Muscle layer of duodenum (tissue), 2 donors: ENCODE measurements at regions not wholly inside any gene's neighbourhood (a gene's known extent, or its start where the extent isn't known, plus 50 kb on each side); places are given as distances from the start of the nearest gene placed in this dataset.

ENCODE experiments used
- H3K27ac ChIP-seq: one replicate; pipeline ENCODE4 v1.7.0; 2013; ENCODE audit warnings: mild to moderate bottlenecking, low read length
- H3K27me3 ChIP-seq: one replicate; pipeline ENCODE4 v1.7.0; 2013; ENCODE audit warnings: low read depth, mild to moderate bottlenecking, control low read depth, low read length
- H3K36me3 ChIP-seq, 2 donors: one replicate each; pipeline ENCODE4 v1.7.0; 2013; ENCODE audit warnings: low read length in 2 of 2, control low read depth in 1 of 2, mild to moderate bottlenecking in 1 of 2; ENCODE audit not compliant: insufficient read depth in 2 of 2, control insufficient read depth in 1 of 2
- H3K4me1 ChIP-seq, 2 donors: one replicate each; pipeline ENCODE4 v1.7.0; 2013; ENCODE audit warnings: low read length in 2 of 2, mild to moderate bottlenecking in 2 of 2, control low read depth in 1 of 2, moderate library complexity in 1 of 2; ENCODE audit not compliant: insufficient read depth in 2 of 2, control insufficient read depth in 1 of 2
- H3K4me3 ChIP-seq, 2 donors: one replicate each; pipeline ENCODE4 v1.7.0; 2013; ENCODE audit warnings: low read length in 2 of 2, low read depth in 1 of 2, mild to moderate bottlenecking in 1 of 2
- H3K9me3 ChIP-seq, 2 donors: one replicate each; pipeline ENCODE4 v1.7.0; 2013; ENCODE audit warnings: low read length in 2 of 2, control low read depth in 1 of 2, mild to moderate bottlenecking in 1 of 2; ENCODE audit not compliant: control insufficient read depth in 1 of 2
- donor health status: healthy.

DNA sequence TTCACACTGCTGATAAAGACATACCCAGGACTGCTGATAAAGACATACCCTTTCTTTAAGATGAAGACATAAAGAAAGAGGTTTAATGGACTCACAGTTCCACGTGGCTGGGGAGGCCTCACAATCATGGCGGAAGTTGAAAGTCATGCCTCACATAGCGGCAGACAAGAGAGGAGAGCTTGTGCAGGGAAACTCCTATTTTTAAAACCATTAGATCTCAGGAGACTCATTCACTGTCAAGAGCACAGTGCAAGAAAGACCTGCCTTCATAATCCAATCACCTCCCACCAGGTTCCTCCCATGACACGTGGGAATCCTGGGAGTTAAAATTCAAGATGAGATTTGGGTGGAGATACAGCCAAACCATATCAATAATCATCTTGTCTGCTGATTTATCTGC, 278.1 kb downstream of the SLC6A15 start:
- Histone ChIP-seq H3K9me3 (no peaks in the 10 kb centered on the region), H3K36me3 (no peaks in the 10 kb centered on the region), H3K4me1 (no peaks in the 10 kb centered on the region), H3K27me3 (no peaks in the 10 kb centered on the region), H3K27ac (no peak overlapping the region), H3K4me3 (no peak overlapping the region)

DNA sequence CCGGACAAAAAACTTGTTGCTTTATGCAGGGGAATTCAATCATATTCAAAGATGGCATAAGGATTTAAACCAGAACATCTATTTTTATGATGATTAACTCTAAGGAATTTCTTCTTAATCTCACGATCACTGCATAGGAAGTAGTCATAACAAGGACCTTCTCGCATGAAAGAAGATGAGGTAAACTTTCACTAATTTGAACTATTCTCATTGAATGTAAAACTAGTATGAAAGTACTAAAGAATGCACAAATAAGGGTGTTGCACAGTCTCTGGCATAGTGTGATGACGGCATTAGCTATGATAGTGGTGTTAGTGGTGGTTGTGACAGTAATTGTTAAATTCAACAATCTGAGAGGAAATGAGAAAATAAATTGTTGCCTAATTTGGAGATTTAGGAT, 280.0 kb downstream of the SLC6A15 start:
- H3K4me1 ChIP-seq: no peaks in the 10 kb centered on the region
- no peak overlapping the region for H3K27ac ChIP-seq
- no peak overlapping the region for H3K4me3 ChIP-seq
- no peaks in the 10 kb centered on the region for H3K9me3 ChIP-seq
- no peaks in the 10 kb centered on the region for H3K27me3 ChIP-seq
- no peaks in the 10 kb centered on the region for H3K36me3 ChIP-seq

DNA sequence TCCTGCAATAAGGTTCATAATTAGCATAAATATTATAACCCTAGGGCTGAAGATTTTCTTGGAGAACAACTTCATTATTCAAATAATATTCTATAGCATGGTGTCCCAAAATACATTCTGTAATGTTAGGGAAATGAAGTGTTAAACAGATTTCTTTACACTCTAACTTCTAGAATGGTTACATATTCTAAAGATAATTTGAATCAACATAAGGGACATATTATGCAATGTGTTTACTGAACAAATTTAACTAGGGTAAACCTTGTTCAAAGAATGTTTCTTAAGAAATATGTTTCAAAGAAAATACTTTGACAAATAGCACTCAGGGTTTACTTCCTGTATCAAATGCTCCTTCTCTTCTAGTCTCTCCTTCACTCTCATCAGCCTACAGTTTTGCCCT, 281.6 kb downstream of the SLC6A15 start:
- Histone ChIP-seq H3K27ac (no peak overlapping the region), H3K9me3 (no peaks in the 10 kb centered on the region), H3K4me1 (no peaks in the 10 kb centered on the region), H3K27me3 (no peaks in the 10 kb centered on the region), H3K4me3 (no peak overlapping the region), H3K36me3 (no peaks in the 10 kb centered on the region)

DNA sequence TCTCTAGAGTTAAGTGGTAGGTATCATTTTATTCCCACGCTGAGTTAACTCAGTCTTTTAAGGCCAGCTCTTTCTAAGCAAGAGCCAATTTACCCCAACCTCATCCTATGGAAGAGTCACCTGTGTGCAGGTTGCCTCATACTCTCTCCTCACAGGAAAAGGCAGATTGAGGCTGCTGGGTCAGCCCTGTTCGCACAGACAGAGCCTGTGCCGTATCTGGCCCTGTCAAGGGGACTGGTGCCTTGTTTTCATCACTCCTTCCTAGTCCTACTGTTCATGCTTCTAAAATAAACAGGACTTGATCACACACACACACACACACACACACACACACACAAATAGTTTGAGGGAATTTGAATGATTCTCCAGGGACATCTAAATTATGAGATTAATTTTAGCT, 285.0 kb downstream of the SLC6A15 start:
- Histone ChIP-seq H3K4me1 (no peaks in the 10 kb centered on the region), H3K27me3 (no peaks in the 10 kb centered on the region), H3K36me3 (no peaks in the 10 kb centered on the region), H3K4me3 (no peak overlapping the region), H3K9me3 (no peaks in the 10 kb centered on the region), H3K27ac (no peak overlapping the region)

DNA sequence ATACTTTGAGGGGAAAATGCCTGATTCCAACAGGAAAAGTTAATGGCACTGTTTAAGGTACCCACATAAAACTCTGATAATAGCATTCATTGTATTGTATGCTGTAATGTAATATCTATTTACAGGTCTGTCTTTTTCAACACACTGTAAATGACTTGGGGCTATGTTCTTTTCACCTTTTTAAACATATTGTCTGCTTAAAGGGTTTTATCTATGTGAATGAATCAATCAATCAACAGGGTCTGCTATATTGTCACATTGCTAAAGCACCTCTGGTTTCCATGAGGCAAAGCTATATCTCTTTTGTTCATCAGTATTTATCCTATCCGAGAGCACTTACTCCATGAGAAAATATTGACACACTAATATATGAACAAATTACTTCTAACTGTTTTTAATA, 288.0 kb downstream of the SLC6A15 start:
- Histone ChIP-seq H3K27me3 (no peaks in the 10 kb centered on the region), H3K4me3 (no peak overlapping the region), H3K9me3 (no peaks in the 10 kb centered on the region), H3K4me1 (no peaks in the 10 kb centered on the region), H3K36me3 (no peaks in the 10 kb centered on the region), H3K27ac (no peak overlapping the region)

DNA sequence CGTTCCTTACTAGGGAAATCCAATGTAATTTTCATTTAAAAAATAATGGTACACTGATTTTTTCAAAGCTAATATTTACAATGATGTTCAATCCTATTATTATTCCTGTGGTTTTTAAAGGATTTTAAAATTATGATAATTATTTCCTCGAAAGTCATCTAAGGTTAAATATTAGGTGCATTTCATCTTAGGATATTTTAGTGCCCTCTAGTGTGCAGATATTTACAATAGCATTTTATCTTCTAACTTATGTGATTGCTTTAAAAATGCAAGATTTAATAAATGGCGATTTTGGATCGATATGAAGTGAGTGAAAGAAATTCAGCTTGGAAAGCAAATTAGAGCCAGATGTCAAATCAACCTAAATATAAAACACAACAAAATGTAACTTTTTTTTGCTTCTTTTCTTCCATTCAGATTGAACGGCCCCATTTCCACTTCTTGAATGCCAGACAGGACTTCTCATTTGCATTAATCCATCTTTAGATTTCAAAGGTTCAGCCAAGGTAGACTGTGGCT, 293.5 kb downstream of the SLC6A15 start:
- H3K4me1 ChIP-seq: no peaks in the 10 kb centered on the region
- no peaks in the 10 kb centered on the region for H3K36me3 ChIP-seq
- no peak overlapping the region for H3K4me3 ChIP-seq
- H3K27me3 ChIP-seq: no peaks in the 10 kb centered on the region
- H3K9me3 ChIP-seq: no peaks in the 10 kb centered on the region
- no peak overlapping the region for H3K27ac ChIP-seq

DNA sequence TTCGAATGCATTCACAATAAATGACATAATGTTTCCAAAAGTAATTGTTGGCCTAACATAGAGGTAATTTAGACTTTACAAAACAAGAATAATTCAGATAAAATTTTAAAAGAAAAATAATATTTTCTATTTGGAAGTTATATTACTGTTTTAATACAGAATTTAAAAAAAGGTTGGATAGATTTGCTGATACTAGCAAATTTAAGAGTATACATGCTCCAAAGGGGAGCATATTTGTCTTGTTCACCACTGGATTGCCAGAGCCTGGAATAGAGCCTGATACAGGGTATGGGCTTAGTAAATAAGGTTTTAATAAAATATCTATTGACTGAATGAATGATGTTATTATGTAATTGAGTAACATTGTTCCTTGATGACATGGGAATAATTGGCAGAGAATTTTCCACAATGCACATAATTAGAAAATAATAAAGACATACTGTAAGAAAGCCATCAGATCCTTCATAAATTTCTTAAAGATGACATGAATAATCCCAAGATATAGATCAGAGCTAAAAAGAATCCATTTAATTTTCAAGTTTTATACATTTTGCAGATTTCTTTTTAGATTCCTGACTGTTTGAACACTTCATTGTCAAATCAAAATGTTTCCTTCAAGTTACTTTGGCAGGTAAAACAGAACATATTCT, 305.3 kb downstream of the SLC6A15 start:
- Histone ChIP-seq H3K27ac (no peak overlapping the region), H3K27me3 (no peaks in the 10 kb centered on the region), H3K4me3 (no peak overlapping the region), H3K4me1 (no peaks in the 10 kb centered on the region), H3K36me3 (no peaks in the 10 kb centered on the region), H3K9me3 (no peaks in the 10 kb centered on the region)

DNA sequence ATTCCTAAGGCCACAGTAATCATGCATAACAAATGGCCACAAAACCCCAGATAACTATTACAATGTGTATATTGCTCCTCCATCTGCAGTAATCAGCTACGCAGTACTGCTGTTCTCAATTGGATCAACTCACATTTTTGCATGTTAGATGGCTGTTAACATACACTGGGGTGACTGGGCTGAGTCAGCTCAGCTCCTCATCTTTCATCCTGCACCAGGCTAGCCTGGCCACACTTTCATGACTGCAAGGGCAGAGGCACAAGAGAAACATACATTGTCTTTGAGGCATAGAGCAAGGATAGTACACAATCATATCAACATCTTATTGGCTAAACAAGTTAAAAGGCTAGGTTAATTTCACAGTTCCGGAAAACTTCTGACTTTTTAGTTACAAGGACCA, 306.6 kb downstream of the SLC6A15 start:
- H3K4me3 ChIP-seq: no peak overlapping the region
- H3K36me3 ChIP-seq: no peaks in the 10 kb centered on the region
- no peak overlapping the region for H3K27ac ChIP-seq
- H3K4me1 ChIP-seq: no peaks in the 10 kb centered on the region
- no peaks in the 10 kb centered on the region for H3K27me3 ChIP-seq
- H3K9me3 ChIP-seq: no peaks in the 10 kb centered on the region

DNA sequence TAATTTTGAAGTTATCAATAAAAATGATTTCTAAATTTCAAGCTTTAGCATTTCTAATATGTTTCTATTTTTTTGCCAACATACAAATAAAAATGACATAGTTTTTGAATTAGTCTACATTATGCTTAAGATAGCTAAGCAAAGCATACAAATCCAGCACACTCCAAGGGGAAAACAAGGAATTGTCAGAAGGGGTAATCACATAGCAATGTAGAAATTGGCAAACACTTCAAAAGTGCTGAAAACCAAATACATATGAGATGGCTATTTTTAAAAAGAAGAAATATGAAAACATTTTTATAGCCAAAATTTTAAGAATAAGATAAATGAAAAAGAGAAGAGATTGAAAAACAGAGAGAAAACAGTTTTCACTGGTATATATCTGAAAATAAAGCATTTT, 308.0 kb downstream of the SLC6A15 start:
- Histone ChIP-seq H3K4me1 (no peaks in the 10 kb centered on the region), H3K27me3 (no peaks in the 10 kb centered on the region), H3K27ac (no peak overlapping the region), H3K4me3 (no peak overlapping the region), H3K36me3 (no peaks in the 10 kb centered on the region), H3K9me3 (no peaks in the 10 kb centered on the region)

DNA sequence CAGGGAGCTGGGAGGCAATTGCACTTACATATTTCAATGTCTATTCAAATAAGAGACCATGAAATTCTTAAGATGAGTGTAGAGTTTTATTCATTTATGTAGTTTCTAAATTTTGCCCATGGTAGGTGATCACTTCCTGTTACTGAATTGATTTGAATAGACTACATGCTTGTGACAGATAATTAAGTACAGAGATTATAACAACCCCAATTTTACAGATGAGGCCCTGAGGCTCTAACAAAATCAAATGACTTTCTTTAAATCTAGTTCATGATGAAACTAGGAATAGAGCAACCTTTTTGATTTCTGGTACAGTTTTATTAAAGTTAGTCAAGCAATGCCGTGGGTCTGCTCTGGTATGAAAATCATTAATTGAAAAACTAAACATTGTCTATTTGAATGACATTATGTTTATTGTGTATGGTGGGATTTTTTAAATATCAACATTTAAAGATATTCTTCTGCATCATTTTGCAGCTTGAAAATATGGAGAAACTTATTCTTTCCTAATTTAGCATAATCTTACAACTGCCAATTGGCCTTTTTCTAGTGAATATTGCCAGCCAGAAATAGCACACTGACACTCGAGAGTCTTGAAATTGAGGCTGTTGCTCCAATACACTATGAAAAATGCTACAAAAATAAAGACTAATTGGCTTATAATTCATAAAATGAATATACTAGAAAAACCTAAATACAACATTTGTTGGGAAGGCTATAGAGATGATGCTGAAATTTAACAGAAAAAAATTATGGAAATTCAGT, 308.9 kb downstream of the SLC6A15 start:
- Histone ChIP-seq H3K36me3 (no peaks in the 10 kb centered on the region), H3K4me3 (no peak overlapping the region), H3K9me3 (no peaks in the 10 kb centered on the region), H3K27me3 (no peaks in the 10 kb centered on the region), H3K27ac (no peak overlapping the region), H3K4me1 (no peaks in the 10 kb centered on the region)

DNA sequence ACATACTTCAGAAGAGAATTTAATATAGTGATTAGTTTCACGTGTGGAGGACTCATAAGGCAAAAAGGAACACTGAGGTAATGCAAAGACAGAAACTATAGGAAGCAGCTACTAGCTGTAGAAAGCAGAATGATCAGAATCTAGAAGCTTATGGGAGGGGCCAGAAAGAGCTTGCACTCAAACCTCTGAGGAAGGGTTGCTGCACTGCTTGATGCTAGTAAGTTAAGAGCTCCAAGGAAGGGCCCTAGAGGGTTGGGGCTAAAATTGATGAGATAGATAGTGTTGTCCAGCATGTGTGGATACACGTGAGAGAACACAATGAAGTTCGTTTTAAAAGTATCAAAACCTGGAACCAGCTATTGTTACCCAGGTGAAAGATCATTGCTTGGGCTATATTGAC, 311.1 kb downstream of the SLC6A15 start:
- no peaks in the 10 kb centered on the region for H3K36me3 ChIP-seq
- H3K27me3 ChIP-seq: no peaks in the 10 kb centered on the region
- no peaks in the 10 kb centered on the region for H3K4me1 ChIP-seq
- H3K27ac ChIP-seq: no peak overlapping the region
- H3K9me3 ChIP-seq: no peaks in the 10 kb centered on the region
- H3K4me3 ChIP-seq: no peak overlapping the region

DNA sequence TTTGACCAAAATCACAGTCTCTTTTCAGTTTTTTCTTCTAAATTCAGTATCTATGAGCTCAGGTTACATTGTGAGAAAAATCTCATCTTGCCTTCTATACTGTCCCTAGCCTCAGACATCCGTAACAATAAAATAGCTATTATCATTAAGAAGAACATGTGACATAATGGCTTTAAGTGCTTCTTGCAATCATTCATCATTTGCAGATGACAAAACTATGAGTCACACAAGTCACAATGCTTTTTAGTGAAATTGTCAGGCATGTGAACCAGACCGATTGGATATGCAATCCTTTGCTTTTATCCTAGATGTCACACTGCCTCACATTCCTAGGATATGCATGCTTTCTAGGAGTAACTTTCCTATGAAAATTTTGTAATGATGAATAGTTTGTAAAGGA, 313.1 kb downstream of the SLC6A15 start:
- H3K36me3 ChIP-seq: no peaks in the 10 kb centered on the region

More for the DNA sequence above, 313.1 kb downstream of the SLC6A15 start:
- Histone ChIP-seq H3K4me1 (no peaks in the 10 kb centered on the region), H3K9me3 (no peaks in the 10 kb centered on the region), H3K27ac (no peak overlapping the region), H3K27me3 (no peaks in the 10 kb centered on the region), H3K4me3 (no peak overlapping the region)
